ENCODE measurements at regions not wholly inside any gene's neighbourhood (a gene's known extent, or its start where the extent isn't known, plus 50 kb on each side); places are given as distances from the start of the nearest gene placed in this dataset.
"Not testable (repeated sequence)": the region's sequence is repeated elsewhere in the genome, so short reads cannot be mapped to it uniquely, and the experiment has no call there.

GRCh38 chr5:57396701-57397100, 85.9 kb downstream of the ACTBL2 start:
- no peak for DNase-seq (ENCODE audit: low spot score)

DNA sequence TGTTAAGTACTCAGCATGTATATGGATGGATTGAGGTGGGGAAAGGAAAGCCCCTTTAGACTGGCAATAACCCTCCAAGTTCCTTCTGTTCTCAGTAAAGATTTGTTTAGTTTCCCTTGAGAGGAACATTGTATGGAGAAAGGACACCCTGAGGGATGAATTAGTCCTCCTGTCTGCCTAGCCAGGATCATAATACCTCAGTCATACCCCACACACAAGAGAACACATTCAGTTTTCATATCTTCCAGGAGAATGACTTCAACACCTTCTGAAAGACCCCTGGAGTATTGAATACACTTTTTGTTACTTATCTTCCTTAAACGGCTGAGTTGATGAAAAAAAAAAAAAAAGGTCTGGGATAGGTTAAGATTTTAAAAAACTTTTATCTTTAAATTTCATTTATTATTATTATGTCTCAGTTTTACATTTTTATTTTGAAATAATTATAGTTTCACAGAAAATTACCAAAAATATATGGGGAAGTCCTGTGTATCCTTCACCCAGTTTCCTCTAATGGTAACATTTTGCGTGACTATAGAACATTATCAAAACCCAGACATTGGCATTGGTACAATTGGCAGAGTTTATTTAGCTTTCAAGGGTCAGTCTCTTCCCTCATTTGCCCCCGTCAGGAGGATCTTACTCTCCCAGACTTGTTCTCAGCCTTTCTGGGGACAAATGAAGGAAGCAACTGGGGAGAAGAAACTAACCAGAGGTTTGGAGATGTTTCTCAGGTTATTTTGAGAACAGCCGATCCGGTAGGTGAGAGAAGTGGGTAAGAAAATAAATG, 88.0 kb downstream of the ACTBL2 start:
- no peak for DNase-seq (ENCODE audit: low spot score)

GRCh38 chr5:57386958-57387357, 95.7 kb downstream of the ACTBL2 start:
- DNase-seq (ENCODE audit: low spot score), result no peak

DNA sequence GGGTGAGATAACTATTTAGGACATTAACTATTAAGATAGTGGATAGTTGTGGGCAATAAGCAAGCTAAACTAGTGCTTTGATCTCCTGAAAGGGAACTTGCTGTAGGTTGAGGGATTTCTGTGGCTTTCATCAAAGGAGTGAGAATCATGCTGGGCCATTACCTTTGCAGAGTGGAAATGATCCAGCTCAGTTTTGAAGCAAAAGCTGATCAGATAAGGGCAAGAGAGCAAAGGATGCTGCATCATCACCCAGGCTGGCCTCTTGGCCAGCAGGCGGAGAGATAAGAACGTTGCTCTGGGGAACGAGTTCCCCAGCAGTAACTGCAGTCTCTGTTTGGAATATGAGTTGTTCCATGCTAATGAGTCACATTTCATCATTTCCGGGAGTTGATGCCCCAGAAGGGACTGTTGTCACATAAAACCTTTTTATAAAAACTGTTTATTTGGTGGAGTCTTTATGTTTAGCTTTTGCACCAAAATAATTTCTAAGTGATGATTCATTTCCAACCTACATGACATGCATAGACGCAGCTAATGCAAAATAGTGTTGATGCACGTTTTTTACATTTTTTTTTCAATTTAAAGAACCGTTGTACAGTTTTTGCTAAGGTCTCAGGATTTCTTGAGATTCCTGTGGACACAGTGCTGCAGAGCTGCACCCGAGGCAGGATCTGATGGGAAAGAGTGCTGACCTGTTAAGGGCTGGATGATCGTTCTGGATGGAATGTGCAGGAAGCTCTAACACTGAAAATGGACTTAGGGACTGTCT, 99.3 kb downstream of the ACTBL2 start:
- DNase-seq (ENCODE audit: low spot score), result no peak

DNA sequence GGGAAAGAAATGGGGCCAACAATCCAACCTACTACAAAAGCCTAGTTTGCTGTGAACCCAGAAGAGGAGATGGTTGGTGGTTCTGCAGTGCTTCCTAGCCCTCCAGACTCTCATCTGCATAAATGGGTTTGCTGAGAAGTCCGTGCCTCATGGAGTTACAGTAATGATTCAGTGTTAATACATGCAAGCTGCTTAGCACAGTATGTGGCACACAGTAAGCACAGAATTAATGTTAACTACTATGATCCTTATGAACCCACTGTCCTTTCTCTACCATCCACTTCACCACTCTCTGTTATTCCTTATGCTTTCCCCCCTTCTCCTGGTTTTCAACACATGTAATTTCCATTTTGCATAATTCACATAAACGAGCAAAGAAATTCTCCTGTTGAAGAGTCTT, 100.0 kb downstream of the ACTBL2 start:
- no peak for DNase-seq (ENCODE audit: low spot score)

- no peak for DNase-seq (ENCODE audit: low spot score)
Measured at GRCh38 chr5:57370376-57370775, 112.2 kb downstream of the ACTBL2 start.

DNA sequence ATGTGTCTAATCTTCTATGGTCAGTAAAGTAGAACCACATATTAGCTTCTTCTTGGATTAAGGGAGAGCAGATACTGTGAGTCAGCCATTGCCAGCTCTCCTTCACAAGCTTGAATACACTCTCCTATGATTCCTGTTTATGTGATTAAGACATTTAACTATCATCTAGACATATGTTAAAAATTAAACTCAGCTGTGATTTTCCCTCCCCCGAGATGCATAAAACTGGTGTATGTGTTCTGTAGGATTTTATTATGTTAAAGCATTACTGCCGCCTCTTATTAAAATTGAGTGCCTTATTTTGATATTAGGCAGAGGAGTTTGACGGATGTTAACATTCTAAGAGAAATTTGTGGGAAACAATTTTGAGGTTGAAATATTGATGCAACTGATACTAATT, 114.6 kb downstream of the ACTBL2 start:
- no peak for DNase-seq (ENCODE audit: low spot score)

- no peak for DNase-seq (ENCODE audit: low spot score)
Measured at GRCh38 chr5:57366744-57367143, 115.9 kb downstream of the ACTBL2 start.

- no peak for DNase-seq (ENCODE audit: low spot score)
Measured at GRCh38 chr5:57362951-57363350, 119.7 kb downstream of the ACTBL2 start.

DNA sequence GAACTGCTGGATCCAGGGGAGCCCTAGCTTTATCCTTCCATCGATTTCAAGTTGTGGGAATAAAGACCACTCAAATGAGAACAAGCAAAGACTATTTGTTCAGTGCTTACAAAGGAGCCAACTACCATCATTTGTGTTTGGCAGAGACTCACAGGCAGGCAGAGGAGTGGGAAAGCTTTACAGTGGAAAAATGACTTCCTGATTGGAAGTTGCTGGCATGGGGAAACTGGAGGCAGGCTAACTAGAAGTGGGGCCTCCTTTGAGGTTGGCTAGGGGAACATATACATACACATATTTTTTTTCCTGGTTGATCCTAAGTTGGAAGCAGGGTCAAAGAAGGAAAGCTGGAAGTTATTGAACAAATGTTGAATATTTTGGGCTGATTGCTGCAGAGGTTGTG, 121.7 kb downstream of the ACTBL2 start:
- DNase-seq (ENCODE audit: low spot score), result no peak

DNA sequence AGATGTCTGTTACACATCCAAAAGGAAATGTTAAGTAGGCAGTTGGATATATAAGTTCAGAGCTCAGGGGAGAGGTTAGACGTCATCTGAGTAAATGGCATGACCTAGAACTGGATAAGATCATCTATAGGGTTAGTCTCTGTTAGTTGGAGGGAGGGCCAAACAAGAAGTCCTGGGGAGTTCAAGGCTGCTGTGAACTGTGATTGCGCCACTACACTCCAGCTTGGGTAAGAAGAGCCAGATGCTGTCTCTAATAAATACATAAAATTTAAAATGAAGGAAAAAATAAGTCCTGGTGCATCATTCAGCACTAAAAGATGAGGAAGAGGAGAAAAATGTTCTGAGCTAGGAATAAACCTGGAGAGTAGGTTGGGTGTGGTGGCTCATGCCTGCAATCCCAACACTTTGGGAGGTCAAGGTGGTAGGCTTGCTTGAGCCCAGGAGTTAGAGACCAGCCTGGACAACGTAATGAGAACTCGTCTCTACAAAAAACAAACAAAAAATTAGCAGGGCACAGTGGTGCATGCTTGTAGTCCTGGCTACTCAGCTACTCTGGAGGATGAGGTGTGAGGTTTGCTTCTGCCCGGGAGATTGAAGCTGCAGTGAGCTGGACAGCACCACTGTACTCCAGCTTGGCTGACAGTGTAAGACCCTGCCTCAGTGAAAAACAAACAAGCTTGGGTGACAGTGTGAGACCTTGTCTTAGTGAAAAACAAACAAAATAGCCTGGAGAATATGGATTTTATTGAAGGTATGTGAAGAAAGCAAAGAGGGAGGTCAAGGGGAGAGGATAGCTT, 123.6 kb downstream of the ACTBL2 start:
- no peak for DNase-seq (ENCODE audit: low spot score)

DNA sequence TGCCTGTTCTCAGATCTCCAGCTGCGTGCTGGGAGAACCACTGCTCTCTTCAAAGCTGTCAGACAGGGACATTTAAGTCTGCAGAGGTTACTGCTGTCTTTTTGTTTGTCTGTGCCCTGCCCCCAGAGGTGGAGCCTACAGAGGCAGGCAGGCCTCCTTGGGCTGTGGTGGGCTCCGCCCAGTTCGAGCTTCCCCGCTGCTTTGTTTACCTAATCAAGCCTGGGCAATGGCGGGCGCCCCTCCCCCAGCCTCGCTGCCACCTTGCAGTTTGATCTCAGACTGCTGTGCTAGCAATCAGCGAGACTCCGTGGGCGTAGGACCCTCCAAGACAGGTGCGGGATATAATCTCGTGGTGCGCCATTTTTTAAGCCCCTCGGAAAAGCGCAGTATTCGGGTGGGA, 125.8 kb downstream of the ACTBL2 start:
- DNase-seq (ENCODE audit: low spot score), result not testable (repeated sequence)

DNA sequence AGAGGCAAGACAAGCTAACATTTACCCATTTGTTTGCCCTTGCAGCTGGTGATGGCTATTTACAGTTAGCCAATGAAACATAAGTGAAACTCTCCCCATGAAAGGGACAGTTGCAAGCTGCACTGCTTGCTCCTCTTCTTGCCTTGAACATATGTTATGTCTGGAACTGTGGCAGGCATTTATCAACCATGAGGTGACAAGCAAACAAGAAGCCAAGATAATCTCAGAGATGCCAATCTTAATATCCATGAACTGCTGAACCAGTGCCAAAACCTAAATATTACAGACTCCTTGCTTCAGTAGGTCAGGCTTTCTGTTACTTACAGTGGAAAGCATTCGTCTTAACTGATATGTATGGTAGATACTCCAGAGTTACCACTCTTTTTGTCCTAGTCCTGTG, 133.4 kb downstream of the ACTBL2 start:
- no peak for DNase-seq (ENCODE audit: low spot score)

DNA sequence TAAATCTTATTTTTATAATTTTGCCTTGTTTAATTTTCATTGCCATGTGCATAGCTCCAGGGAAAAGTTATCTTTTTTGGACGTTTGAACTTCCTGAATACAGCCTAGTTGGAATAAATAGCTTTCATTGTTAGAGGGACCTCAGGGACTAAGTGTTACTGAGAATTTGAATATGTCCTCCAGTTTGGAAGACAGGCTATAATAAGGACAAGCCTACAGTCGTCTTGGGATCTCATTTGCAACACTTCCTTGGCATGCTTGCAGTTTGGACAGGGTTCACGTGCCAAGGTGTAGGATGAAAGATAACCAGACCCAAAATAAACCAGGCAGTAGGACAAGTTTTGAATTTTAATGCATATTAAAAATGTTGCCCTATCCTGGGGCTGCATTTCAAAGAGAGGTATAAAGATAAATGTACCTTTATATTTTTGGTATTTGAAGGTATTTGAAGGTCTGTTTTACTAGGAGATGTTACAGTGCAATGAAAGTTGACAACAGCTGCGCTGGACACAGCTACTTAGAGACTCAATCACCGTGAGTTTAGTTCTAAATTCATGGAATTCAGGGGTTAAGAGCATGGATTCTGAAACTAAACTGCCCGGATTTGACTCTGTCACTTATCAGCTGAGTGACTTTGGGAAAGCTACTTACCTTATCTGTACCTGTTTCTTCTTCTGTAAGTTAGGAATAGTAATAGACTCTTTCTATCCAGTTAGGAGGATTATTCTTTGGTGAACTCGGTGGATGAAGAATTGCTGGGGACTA, 134.1 kb downstream of the ACTBL2 start:
- DNase-seq (ENCODE audit: low spot score), result no peak

DNA sequence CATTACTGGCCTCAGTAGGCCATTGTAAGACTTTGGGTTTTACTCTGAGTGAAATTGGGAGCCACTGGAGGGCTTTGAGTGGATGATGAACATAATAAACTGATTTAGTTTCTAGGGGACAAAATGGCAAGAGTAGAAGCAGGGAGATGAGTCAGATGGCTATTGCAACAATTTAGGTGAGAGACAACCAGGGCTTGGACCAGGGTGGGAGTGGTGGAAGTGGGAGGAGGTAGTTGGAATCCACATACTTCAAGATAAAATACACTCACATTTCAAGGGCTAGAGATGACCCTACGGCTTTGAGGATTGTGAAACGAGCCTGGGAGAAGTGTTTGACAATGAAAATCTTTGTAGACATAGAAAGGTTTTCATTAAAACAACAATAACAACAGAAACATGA, 136.3 kb downstream of the ACTBL2 start:
- no peak for DNase-seq (ENCODE audit: low spot score)

DNA sequence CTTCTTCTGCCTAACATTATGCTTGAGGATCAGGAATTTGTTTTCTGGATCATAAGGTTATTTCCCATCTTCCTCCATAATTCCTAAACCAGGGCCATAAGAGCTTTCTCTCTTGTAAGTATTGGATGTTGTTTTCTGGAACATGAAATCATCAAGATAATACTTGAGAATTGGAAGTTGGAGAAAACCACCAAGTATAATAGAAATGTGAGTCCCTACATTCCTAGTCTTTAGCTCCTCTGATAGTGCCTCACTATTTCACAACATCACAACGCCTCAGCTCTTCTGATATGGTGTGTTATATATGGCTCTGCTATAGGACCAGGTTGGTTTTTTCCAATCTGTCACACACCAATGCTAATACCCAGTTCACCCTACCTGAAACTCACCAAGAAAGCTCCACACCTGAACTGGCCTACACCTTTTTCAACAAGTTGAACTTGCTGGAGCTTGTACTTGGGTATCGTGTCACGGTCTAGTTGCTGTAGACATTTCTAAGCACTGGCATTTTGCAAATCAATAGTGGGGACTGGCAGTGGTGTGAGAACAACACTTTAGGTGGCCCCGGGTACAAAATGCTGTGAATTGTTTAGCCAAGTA, 141.1 kb downstream of the ACTBL2 start:
- no peak for DNase-seq (ENCODE audit: low spot score)

DNA sequence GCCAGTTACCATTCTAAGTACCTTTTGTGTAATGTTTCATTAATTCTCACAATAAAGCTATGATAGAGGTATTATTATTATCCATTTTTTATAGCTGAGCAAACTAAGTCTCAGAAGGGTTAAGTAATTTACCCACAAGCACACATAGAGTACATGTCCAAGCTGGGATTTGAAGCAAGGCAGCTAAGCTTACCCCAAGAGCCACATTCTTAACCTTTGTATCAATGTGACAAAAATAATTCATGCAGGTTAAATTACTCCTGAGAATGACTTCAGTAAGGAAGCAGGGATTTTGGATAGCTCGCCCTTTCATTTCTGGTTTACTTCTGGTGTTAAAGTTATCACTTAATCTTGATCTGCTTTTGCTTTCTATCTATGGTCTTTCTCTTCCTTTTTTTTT, 141.9 kb downstream of the ACTBL2 start:
- DNase-seq (ENCODE audit: low spot score), result no peak

- DNase-seq (ENCODE audit: low spot score), result no peak
Measured at GRCh38 chr5:57339521-57339920, 143.1 kb downstream of the ACTBL2 start.

- no peak for DNase-seq (ENCODE audit: low spot score)
Measured at GRCh38 chr5:57338868-57339340, 143.7 kb downstream of the ACTBL2 start.

DNA sequence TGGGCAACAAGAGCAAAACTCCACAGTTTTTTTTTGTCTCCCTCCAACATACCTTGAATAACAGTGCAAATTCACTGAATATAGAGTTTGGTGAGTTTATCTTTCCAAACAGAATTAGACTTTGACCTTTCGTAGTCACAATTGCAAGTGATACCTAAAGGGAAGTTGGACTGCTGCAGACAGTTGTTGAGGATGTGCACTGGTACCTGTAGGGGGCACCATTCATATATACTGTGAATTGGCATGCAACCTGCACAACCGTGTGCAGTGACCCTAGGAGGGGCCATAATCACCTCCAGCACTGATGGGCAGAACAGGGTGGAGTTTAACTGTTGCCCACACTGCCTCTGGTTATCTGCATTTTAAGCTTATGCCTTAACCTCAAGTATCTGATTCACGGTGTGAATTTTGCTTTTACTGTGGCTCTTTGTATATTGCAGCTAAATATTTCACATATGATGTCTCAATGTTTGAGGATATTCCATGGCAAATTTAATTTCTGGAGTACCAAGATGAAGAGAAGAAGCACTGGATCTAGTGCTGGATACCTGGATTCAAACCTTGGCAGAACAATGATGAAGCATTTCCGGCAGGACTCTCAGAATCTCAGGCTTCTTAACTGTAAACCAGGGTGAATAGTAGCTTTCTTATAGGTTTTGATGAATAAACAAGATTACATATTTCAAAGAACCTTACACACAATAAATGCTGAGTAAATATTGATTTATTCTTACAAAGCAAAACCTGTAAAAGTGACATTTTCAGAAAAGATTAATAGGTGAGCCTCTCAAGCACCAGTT, 144.3 kb downstream of the ACTBL2 start:
- DNase-seq (ENCODE audit: low spot score), result peak; percentile 34

All from NAMALWA (cell line).